HFFc6 (cell line): ENCODE measurements at regions not wholly inside any gene's neighbourhood (a gene's known extent, or its start where the extent isn't known, plus 50 kb on each side); places are given as distances from the start of the nearest gene placed in this dataset.

Experiments
- DNase-seq: peaks from one replicate; pipeline ENCODE4 v3.0.0-alpha.2; 2018
- H3K27ac Mint-ChIP-seq: 2 replicates; pipeline ENCODE4 v1.8.0; 2020; ENCODE audit warnings: mild to moderate bottlenecking, mixed read lengths
- H3K27me3 Mint-ChIP-seq: 2 replicates; pipeline ENCODE4 v1.8.0; 2021; ENCODE audit warnings: mild to moderate bottlenecking, moderate library complexity, mixed read lengths; ENCODE audit not compliant: insufficient read depth
- H3K36me3 Mint-ChIP-seq: 2 replicates; pipeline ENCODE4 v1.8.0; 2021; ENCODE audit warnings: low read depth, mixed read lengths
- H3K4me1 Mint-ChIP-seq: 2 replicates; pipeline ENCODE4 v1.8.0; 2020; ENCODE audit warnings: low read depth, mixed read lengths
- H3K4me3 Mint-ChIP-seq: 2 replicates; pipeline ENCODE4 v1.8.0; 2020; ENCODE audit warnings: mild to moderate bottlenecking, moderate library complexity, mixed read lengths
- H3K9me3 Mint-ChIP-seq: 2 replicates; pipeline ENCODE4 v1.8.0; 2020; ENCODE audit warnings: mild to moderate bottlenecking, mixed read lengths
- TF ChIP-seq, protein P1 (sequence below): fragments of 200-600 bp; sonication (generic); IDR thresholded peaks from 2 replicates; pipeline ENCODE4 v1.5.0; 2021; ENCODE audit warnings: antibody characterized with exemption, mild to moderate bottlenecking

DNA sequence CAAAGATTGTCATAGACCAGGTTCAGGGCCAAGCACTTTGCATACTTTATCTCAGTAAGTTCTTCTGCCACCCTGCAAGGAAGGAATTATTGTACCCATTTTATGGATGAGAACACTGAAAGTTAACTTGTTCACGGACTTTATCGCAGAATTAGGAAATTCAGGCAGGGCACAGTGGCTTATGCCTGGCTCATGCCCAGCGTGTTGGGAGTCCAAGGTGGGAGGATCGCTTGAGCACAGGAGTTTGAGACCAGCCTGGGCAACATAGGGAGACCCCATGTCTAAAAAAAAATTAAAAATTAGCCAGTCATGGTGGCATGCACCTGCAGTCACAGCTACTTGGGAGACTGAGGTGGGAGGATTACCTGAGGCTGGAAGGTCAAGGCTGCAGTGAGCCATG, 72.4 kb downstream of the MFAP3 start:
- H3K4me3 Mint-ChIP-seq: no peak overlapping the region
- peaks cover 19% of the 10 kb centered on the region for H3K27me3 Mint-ChIP-seq
- H3K9me3 Mint-ChIP-seq: no peaks in the 10 kb centered on the region
- no peak for DNase-seq
- TF ChIP-seq, protein P1, sequence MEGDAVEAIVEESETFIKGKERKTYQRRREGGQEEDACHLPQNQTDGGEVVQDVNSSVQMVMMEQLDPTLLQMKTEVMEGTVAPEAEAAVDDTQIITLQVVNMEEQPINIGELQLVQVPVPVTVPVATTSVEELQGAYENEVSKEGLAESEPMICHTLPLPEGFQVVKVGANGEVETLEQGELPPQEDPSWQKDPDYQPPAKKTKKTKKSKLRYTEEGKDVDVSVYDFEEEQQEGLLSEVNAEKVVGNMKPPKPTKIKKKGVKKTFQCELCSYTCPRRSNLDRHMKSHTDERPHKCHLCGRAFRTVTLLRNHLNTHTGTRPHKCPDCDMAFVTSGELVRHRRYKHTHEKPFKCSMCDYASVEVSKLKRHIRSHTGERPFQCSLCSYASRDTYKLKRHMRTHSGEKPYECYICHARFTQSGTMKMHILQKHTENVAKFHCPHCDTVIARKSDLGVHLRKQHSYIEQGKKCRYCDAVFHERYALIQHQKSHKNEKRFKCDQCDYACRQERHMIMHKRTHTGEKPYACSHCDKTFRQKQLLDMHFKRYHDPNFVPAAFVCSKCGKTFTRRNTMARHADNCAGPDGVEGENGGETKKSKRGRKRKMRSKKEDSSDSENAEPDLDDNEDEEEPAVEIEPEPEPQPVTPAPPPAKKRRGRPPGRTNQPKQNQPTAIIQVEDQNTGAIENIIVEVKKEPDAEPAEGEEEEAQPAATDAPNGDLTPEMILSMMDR: no peak
- H3K36me3 Mint-ChIP-seq: no peaks in the 10 kb centered on the region
- H3K27ac Mint-ChIP-seq: no peak overlapping the region
- peaks cover 8% of the 10 kb centered on the region for H3K4me1 Mint-ChIP-seq

DNA sequence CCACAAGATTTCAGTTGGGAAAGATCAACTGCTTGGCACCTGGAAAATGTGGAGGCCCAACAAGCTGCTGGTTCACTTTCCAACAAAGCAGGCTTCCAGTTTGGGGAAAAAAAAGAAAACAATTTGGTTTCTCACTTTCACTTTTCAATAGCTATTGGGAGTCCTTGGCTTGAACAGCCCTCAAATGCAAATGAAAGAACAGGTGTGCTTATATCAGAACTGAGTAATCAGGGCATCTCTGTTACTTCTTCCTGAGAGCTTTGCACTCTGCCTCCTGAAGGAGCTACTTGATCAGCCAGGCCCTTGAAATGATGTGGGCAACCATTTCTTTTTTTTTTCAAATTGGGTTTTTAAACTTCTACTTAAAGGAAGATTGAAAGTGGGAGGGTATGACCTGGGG, 73.5 kb downstream of the MFAP3 start:
- DNase-seq: no peak
- H3K36me3 Mint-ChIP-seq: no peaks in the 10 kb centered on the region
- TF ChIP-seq, protein P1: no peak
- H3K4me3 Mint-ChIP-seq: no peak overlapping the region
- H3K27me3 Mint-ChIP-seq: peaks cover 19% of the 10 kb centered on the region
- H3K4me1 Mint-ChIP-seq: peaks cover 8% of the 10 kb centered on the region
- no peak overlapping the region for H3K27ac Mint-ChIP-seq
- no peaks in the 10 kb centered on the region for H3K9me3 Mint-ChIP-seq

DNA sequence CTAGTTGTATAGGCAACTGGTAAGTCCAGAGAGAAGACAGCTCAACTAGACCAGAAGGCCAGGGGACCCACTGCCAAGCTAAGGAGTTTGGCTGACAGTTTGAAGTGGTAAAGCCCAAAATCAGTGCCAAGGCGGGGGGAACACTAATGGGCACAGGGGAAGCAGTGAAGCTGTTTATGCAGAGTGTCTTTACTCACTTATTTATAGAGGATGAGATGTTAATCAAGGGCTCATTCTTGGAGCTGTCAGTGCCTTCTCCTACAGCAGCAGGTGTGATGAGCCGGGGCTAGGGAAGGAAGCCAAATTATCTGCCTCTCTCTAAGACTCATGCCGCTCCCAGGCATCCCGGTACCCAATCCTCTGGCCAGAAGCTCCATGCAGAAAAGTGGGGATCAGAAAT, 75.2 kb upstream of the GALNT10 start:
- Mint-ChIP-seq H3K9me3 (no peaks in the 10 kb centered on the region), H3K27me3 (peaks cover 13% of the 10 kb centered on the region), H3K4me1 (peaks cover 8% of the 10 kb centered on the region), H3K27ac (no peak overlapping the region), H3K36me3 (no peaks in the 10 kb centered on the region), H3K4me3 (no peak overlapping the region)
- DNase-seq: no peak
- TF ChIP-seq, protein P1: no peak

DNA sequence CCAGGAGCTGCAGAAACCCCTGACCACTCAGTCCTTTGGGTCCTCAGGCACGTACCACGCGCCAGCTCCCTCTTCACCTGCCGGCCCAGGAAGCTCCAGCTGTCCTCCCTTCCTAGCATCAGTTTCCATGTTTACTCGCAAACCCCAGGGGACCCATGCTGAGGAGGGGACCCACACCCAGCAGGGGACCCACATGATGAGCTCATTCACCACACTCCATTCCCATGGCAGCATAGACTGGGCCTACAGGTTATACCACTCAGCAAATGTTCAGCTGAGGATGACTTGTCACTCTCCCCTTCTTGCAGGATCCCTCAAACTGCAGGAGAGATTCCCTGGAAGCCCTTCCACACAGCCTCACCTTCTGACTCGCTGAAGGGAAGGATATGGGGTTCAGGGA, 73.5 kb upstream of the GALNT10 start:
- no peak for DNase-seq
- H3K27ac Mint-ChIP-seq: no peak overlapping the region
- TF ChIP-seq, protein P1: no peak
- no peaks in the 10 kb centered on the region for H3K36me3 Mint-ChIP-seq
- H3K4me1 Mint-ChIP-seq: no peaks in the 10 kb centered on the region; the same call in 1 of the 2 replicates
- H3K9me3 Mint-ChIP-seq: no peaks in the 10 kb centered on the region
- H3K27me3 Mint-ChIP-seq: peaks cover 17% of the 10 kb centered on the region
- H3K4me3 Mint-ChIP-seq: no peak overlapping the region

DNA sequence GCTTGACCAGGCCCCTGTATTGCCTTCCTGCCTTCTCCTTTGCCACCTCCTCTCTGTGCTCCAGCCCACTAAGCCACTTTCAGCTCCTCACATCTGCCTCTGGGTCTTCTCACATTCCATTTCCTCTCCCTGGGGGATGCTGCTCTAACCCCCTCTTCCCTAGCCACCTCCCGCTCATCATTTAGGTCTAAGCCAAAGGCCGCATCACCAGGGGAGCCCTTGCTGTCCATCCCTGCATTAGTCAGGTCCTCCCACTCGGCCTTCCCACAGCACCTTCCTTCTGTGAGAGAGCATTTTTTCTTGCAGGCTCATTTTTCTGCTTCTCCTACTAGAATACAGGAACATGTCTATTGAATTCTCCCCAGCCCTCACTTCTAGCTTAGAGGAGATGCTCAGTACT, 72.6 kb upstream of the GALNT10 start:
- no peak overlapping the region for H3K4me3 Mint-ChIP-seq
- no peak overlapping the region for H3K27ac Mint-ChIP-seq
- TF ChIP-seq, protein P1: no peak
- no peaks in the 10 kb centered on the region; the same call in 1 of the 2 replicates for H3K4me1 Mint-ChIP-seq
- no peak for DNase-seq
- H3K9me3 Mint-ChIP-seq: no peaks in the 10 kb centered on the region
- H3K27me3 Mint-ChIP-seq: peaks cover 17% of the 10 kb centered on the region
- H3K36me3 Mint-ChIP-seq: no peaks in the 10 kb centered on the region

DNA sequence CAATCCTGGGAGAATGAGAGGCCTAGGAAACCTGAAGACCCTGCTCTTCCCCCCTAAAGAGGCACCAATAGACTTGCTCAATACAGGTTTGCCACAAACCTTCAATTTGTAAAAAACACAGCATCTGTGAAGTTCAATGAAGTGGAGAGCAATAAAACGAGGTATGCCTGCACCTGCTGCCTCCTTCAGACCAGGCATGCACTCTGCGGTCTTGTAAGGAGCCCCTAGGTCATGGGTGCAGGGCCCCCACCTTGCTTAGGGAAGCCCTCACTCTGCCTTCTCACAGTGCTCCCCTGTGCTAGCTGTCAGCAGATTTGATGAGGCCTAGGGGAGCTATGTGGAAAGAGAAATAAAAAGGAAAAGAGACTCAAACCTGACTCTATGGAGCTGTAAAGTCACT, 72.1 kb upstream of the GALNT10 start:
- Mint-ChIP-seq H3K27me3 (peaks cover 19% of the 10 kb centered on the region), H3K27ac (no peak overlapping the region), H3K4me1 (no peaks in the 10 kb centered on the region; the same call in 1 of the 2 replicates), H3K36me3 (no peaks in the 10 kb centered on the region), H3K9me3 (peaks cover under 1% of the 10 kb centered on the region; the same call in 1 of the 2 replicates), H3K4me3 (no peak overlapping the region)
- TF ChIP-seq, protein P1: no peak
- no peak for DNase-seq
